ENCODE measurements at regions not wholly inside any gene's neighbourhood (a gene's known extent, or its start where the extent isn't known, plus 50 kb on each side); places are given as distances from the start of the nearest gene placed in this dataset.

DNA sequence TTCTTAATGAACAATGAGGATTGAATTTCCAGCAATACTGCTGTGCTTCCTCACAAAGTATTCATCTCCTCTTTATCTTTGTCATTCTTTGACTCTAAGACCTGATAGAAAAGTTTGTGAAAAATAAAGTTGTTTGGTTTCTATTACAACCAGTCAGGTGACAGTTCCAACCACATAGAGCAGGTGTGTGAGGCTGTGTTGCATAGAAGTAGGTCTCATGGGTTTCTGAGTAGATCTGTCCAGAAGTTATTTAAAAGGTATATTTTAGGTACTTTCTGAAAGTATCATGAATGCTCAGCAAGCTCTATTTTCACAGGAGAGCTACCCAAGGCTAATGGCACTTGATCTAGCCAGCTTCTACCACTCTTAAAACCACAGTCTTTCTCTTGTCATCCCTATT is 637.0 kb downstream of the DNAH5 start:
- H3K27me3 ChIP-seq (ENCODE audit: insufficient read depth, low read depth, severe bottlenecking): no peaks in the 10 kb centered on the region
- H3K36me3 ChIP-seq: no peaks in the 10 kb centered on the region
- H3K27ac ChIP-seq: no peak overlapping the region
- H3K9me3 ChIP-seq (ENCODE audit: severe bottlenecking): no peaks in the 10 kb centered on the region
- no peak overlapping the region for H3K4me3 ChIP-seq (ENCODE audit: low read depth, low read length)
- no peak for DNase-seq
- no peak for TF ChIP-seq CTCF (IDR thresholded peaks at IDR 0.05; ENCODE audit: low read depth, low read length)

DNA sequence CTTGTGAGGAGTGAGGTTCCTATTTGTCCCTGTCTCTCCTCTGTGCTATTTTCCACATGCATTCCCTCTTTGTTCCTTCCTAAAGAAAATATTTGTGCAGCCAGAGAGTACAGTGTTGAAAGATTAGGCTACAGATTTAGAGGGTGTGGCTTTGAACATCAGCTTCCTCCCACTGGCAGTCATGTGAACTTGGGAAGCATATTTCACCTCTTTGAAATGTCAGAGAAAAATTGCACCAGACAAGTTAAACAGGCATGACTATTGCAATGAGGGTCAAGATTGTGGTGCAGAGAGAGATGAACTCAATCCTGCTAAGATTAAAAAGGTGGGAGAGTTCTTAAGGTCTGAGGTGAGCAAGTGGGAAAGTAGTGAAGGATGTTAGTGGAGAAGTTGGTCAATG is 641.0 kb downstream of the DNAH5 start:
- no peak for TF ChIP-seq CTCF (IDR thresholded peaks at IDR 0.05; ENCODE audit: low read depth, low read length)
- H3K27ac ChIP-seq: no peak overlapping the region

GRCh38 chr5:13278811-13279210 is 665.7 kb downstream of the DNAH5 start:
- no peak for TF ChIP-seq CTCF (IDR thresholded peaks at IDR 0.05; ENCODE audit: low read depth, low read length)
- Histone ChIP-seq H3K4me3 (ENCODE audit: low read depth, low read length) (no peak overlapping the region), H3K9me3 (ENCODE audit: severe bottlenecking) (no peaks in the 10 kb centered on the region), H3K36me3 (no peaks in the 10 kb centered on the region), H3K27me3 (ENCODE audit: insufficient read depth, low read depth, severe bottlenecking) (no peaks in the 10 kb centered on the region), H3K27ac (no peak overlapping the region)
- no peak for DNase-seq

More for the DNA sequence above, 641.0 kb downstream of the DNAH5 start:
- Histone ChIP-seq H3K9me3 (ENCODE audit: severe bottlenecking) (no peaks in the 10 kb centered on the region), H3K4me3 (ENCODE audit: low read depth, low read length) (no peak overlapping the region), H3K27me3 (ENCODE audit: insufficient read depth, low read depth, severe bottlenecking) (no peaks in the 10 kb centered on the region), H3K36me3 (no peaks in the 10 kb centered on the region)
- DNase-seq: no peak

GRCh38 chr5:13278148-13278547 is 666.3 kb downstream of the DNAH5 start:
- Histone ChIP-seq H3K27ac (no peak overlapping the region), H3K27me3 (ENCODE audit: insufficient read depth, low read depth, severe bottlenecking) (no peaks in the 10 kb centered on the region), H3K4me3 (ENCODE audit: low read depth, low read length) (no peak overlapping the region), H3K9me3 (ENCODE audit: severe bottlenecking) (no peaks in the 10 kb centered on the region), H3K36me3 (no peaks in the 10 kb centered on the region)
- DNase-seq: no peak
- peak; percentile 31 for TF ChIP-seq CTCF (IDR thresholded peaks at IDR 0.05; ENCODE audit: low read depth, low read length)

GRCh38 chr5:13276156-13276555 is 668.3 kb downstream of the DNAH5 start:
- no peak for TF ChIP-seq CTCF (IDR thresholded peaks at IDR 0.05; ENCODE audit: low read depth, low read length)
- Histone ChIP-seq H3K9me3 (ENCODE audit: severe bottlenecking) (no peaks in the 10 kb centered on the region), H3K27ac (no peak overlapping the region), H3K27me3 (ENCODE audit: insufficient read depth, low read depth, severe bottlenecking) (no peaks in the 10 kb centered on the region), H3K4me3 (ENCODE audit: low read depth, low read length) (no peak overlapping the region), H3K36me3 (no peaks in the 10 kb centered on the region)
- no peak for DNase-seq

GRCh38 chr5:13263701-13264100 is 680.8 kb downstream of the DNAH5 start:
- Histone ChIP-seq H3K4me3 (ENCODE audit: low read depth, low read length) (no peak overlapping the region), H3K9me3 (ENCODE audit: severe bottlenecking) (no peaks in the 10 kb centered on the region), H3K27me3 (ENCODE audit: insufficient read depth, low read depth, severe bottlenecking) (no peaks in the 10 kb centered on the region), H3K36me3 (no peaks in the 10 kb centered on the region), H3K27ac (no peak overlapping the region)
- DNase-seq: no peak
- TF ChIP-seq CTCF (IDR thresholded peaks at IDR 0.05; ENCODE audit: low read depth, low read length): no peak

Data from WERI-Rb-1 (cell line).